A673 (cell line): ENCODE measurements at regions not wholly inside any gene's neighbourhood (a gene's known extent, or its start where the extent isn't known, plus 50 kb on each side); places are given as distances from the start of the nearest gene placed in this dataset.

Source experiments
- BruUV-seq: library from RNA; stranded (reverse); fragments of 400-500 nt; replicated peaks from 2 replicates; lab custom pipeline; 2021; lab: Mats Ljungman, UMichigan
- CTCF ChIA-PET: fragments of 300-600 bp; sonication (Branson Sonifier 250); formaldehyde crosslinking; loops from one replicate; lab custom pipeline; 2022; ENCODE audit warnings: antibody characterized with exemption; lab: Charles Lee
- POLR2A ChIA-PET: fragments of 300-600 bp; sonication (Branson Sonifier 250); formaldehyde crosslinking; loops from one replicate; lab custom pipeline; 2022; ENCODE audit warnings: antibody characterized with exemption; ENCODE audit not compliant: low non-redundant PET; lab: Charles Lee
- DNase-seq: peaks from one replicate; pipeline ENCODE4 v3.0.0-alpha.2; 2015; ENCODE audit warnings: low spot score
- H3K27ac ChIP-seq: fragments of 200-600 bp; sonication (generic); 2 replicates; pipeline ENCODE4 v1.5.1; 2016; ENCODE audit warnings: mixed run types, low read depth, mild to moderate bottlenecking, mixed read lengths, antibody characterized with exemption, low read length; ENCODE audit not compliant: poor library complexity, severe bottlenecking
- H3K27me3 ChIP-seq: fragments of 200-600 bp; sonication (generic); replicated peaks from 2 replicates; pipeline ENCODE4 v1.6.1; 2017; ENCODE audit warnings: mixed run types, low read depth, mild to moderate bottlenecking, mixed read lengths, antibody characterized with exemption, low read length; ENCODE audit not compliant: insufficient read depth, poor library complexity
- H3K36me3 ChIP-seq: fragments of 200-600 bp; sonication (generic); 2 replicates; pipeline ENCODE4 v1.6.1; 2016; ENCODE audit warnings: mixed run types, mild to moderate bottlenecking, mixed read lengths, antibody characterized with exemption, low read length; ENCODE audit not compliant: insufficient read depth, poor library complexity, severe bottlenecking
- H3K4me1 ChIP-seq: fragments of 200-600 bp; sonication (generic); 2 replicates; pipeline ENCODE4 v1.6.1; 2017; ENCODE audit warnings: mixed run types, mild to moderate bottlenecking, mixed read lengths, antibody characterized with exemption, low read length; ENCODE audit not compliant: insufficient read depth, poor library complexity, severe bottlenecking
- H3K4me3 ChIP-seq: fragments of 200-600 bp; sonication (generic); 2 replicates; pipeline ENCODE4 v1.5.1; 2016; ENCODE audit warnings: low read depth, mixed run types, mild to moderate bottlenecking, mixed read lengths, low read length; ENCODE audit not compliant: poor library complexity, severe bottlenecking
- H3K9me3 ChIP-seq: fragments of 200-600 bp; sonication (generic); 2 replicates; pipeline ENCODE4 v1.6.1; 2016; ENCODE audit warnings: mixed run types, low read depth, mild to moderate bottlenecking, mixed read lengths, antibody characterized with exemption, low read length; ENCODE audit not compliant: poor library complexity, severe bottlenecking
- CTCF ChIP-seq: fragments of 300-800, 200-600 bp; sonication (generic); conservative IDR thresholded peaks from 2 replicates; pipeline ENCODE4 v1.5.1; 2017; ENCODE audit warnings: low read depth, mild to moderate bottlenecking, antibody characterized with exemption, low read length, moderate library complexity, mixed read lengths
- EZH2 ChIP-seq: fragments of 200-600 bp; sonication (generic); IDR thresholded peaks from 2 replicates; pipeline ENCODE4 v1.6.1; 2017; ENCODE audit warnings: borderline replicate concordance, low read depth, mild to moderate bottlenecking, mixed read lengths, antibody characterized with exemption, low read length; ENCODE audit not compliant: poor library complexity, severe bottlenecking
- intact Hi-C: fragments of 100-400 bp; cut with micrococcal nuclease; formaldehyde crosslinking; loops from one replicate; pipeline ENCODE4 v1.10.0; 2022; ENCODE audit not compliant: unreplicated experiment

- intact Hi-C loops: no loop called here
- Histone ChIP-seq H3K36me3 (no peaks in the 10 kb centered on the region), H3K4me1 (no peaks in the 10 kb centered on the region), H3K9me3 (no peaks in the 10 kb centered on the region), H3K27me3 (no peaks in the 10 kb centered on the region), H3K27ac (no peak overlapping the region), H3K4me3 (no peak overlapping the region)
- ChIA-PET CTCF (no interaction called here), POLR2A (no interaction called here)
- no peak for DNase-seq
- no TSS peak for BruUV-seq
- TF ChIP-seq EZH2: no peak
- TF ChIP-seq CTCF: no peak
These were observed 480.8 kb upstream of the TECRL start for GRCh38 chr4:64889906-64890610.

GRCh38 chr4:64883087-64883807, 474.0 kb upstream of the TECRL start:
- TF ChIP-seq CTCF: no peak
- TF ChIP-seq EZH2: no peak
- H3K27me3 ChIP-seq: no peaks in the 10 kb centered on the region
- no peak overlapping the region for H3K4me3 ChIP-seq
- no peaks in the 10 kb centered on the region for H3K4me1 ChIP-seq
- no peaks in the 10 kb centered on the region for H3K36me3 ChIP-seq
- no TSS peak for BruUV-seq
- CTCF ChIA-PET: no interaction called here
- intact Hi-C loops: no loop called here
- no peak for DNase-seq
- no peak overlapping the region for H3K27ac ChIP-seq
- POLR2A ChIA-PET: no interaction called here
- no peaks in the 10 kb centered on the region for H3K9me3 ChIP-seq

GRCh38 chr4:64882311-64883086, 473.2 kb upstream of the TECRL start:
- H3K9me3 ChIP-seq: no peaks in the 10 kb centered on the region
- TF ChIP-seq CTCF (no peak), EZH2 (no peak)
- BruUV-seq: no TSS peak
- DNase-seq: no peak
- no peaks in the 10 kb centered on the region for H3K27me3 ChIP-seq
- ChIA-PET POLR2A (no interaction called here), CTCF (no interaction called here)
- intact Hi-C loops: no loop called here
- H3K27ac ChIP-seq: no peak overlapping the region
- H3K4me1 ChIP-seq: no peaks in the 10 kb centered on the region
- H3K4me3 ChIP-seq: no peak overlapping the region
- H3K36me3 ChIP-seq: no peaks in the 10 kb centered on the region
